ENCODE measurements at regions not wholly inside any gene's neighbourhood (a gene's known extent, or its start where the extent isn't known, plus 50 kb on each side); places are given as distances from the start of the nearest gene placed in this dataset.

- 94 to 97% methylated on average over 5 to 7 of the region's 8 CpGs for WGBS, 2 experiments (ENCODE audit: insufficient coverage in 2 of 2)
- no peak overlapping the region for H3K27ac ChIP-seq (ENCODE audit: low read depth, low read length, severe bottlenecking)
- H3K4me1 ChIP-seq (ENCODE audit: control insufficient read depth, insufficient read depth, low read length, poor library complexity, severe bottlenecking) = no peaks in the 10 kb centered on the region
- no peaks in the 10 kb centered on the region for H3K36me3 ChIP-seq (ENCODE audit: control insufficient read depth, insufficient read depth, low read length)
- H3K4me3 ChIP-seq (ENCODE audit: extremely low read depth, insufficient read depth, low read length, poor library complexity, severe bottlenecking) = no peak overlapping the region
- no peaks in the 10 kb centered on the region for H3K9me3 ChIP-seq (ENCODE audit: control insufficient read depth, low read length)
Observed at GRCh38 chr6:165090242-165090641, 219.2 kb downstream of the C6orf118 start.

GRCh38 chr6:165086814-165087213, 222.6 kb downstream of the C6orf118 start:
- H3K4me3 ChIP-seq (ENCODE audit: extremely low read depth, insufficient read depth, low read length, poor library complexity, severe bottlenecking) = no peak overlapping the region
- no peaks in the 10 kb centered on the region for H3K9me3 ChIP-seq (ENCODE audit: control insufficient read depth, low read length)
- H3K4me1 ChIP-seq (ENCODE audit: control insufficient read depth, insufficient read depth, low read length, poor library complexity, severe bottlenecking) = no peaks in the 10 kb centered on the region
- no peak overlapping the region for H3K27ac ChIP-seq (ENCODE audit: low read depth, low read length, severe bottlenecking)
- WGBS, 2 experiments (ENCODE audit: insufficient coverage in 2 of 2) = 88 to 100% methylated on average over 1 of the region's 3 CpGs
- no peaks in the 10 kb centered on the region for H3K36me3 ChIP-seq (ENCODE audit: control insufficient read depth, insufficient read depth, low read length)

GRCh38 chr6:165082636-165083035, 226.8 kb downstream of the C6orf118 start:
- no peaks in the 10 kb centered on the region for H3K9me3 ChIP-seq (ENCODE audit: control insufficient read depth, low read length)
- no peaks in the 10 kb centered on the region for H3K4me1 ChIP-seq (ENCODE audit: control insufficient read depth, insufficient read depth, low read length, poor library complexity, severe bottlenecking)
- no peak overlapping the region for H3K27ac ChIP-seq (ENCODE audit: low read depth, low read length, severe bottlenecking)
- H3K4me3 ChIP-seq (ENCODE audit: extremely low read depth, insufficient read depth, low read length, poor library complexity, severe bottlenecking) = no peak overlapping the region
- WGBS, 2 experiments (ENCODE audit: insufficient coverage in 2 of 2) = 89 to 100% methylated on average over 2 of the region's 2 CpGs
- no peaks in the 10 kb centered on the region for H3K36me3 ChIP-seq (ENCODE audit: control insufficient read depth, insufficient read depth, low read length)

GRCh38 chr6:165081944-165082532, 227.4 kb downstream of the C6orf118 start:
- no peak overlapping the region for H3K27ac ChIP-seq (ENCODE audit: low read depth, low read length, severe bottlenecking)

GRCh38 chr6:165077876-165078275, 231.5 kb downstream of the C6orf118 start:
- no peaks in the 10 kb centered on the region for H3K36me3 ChIP-seq (ENCODE audit: control insufficient read depth, insufficient read depth, low read length)
- no peak overlapping the region for H3K27ac ChIP-seq (ENCODE audit: low read depth, low read length, severe bottlenecking)
- WGBS, 2 experiments (ENCODE audit: insufficient coverage in 2 of 2) = 83% methylated on average over 1 of the region's 2 CpGs; no CpG with 5 or more reads in 1 of the 2 experiments
- no peak overlapping the region for H3K4me3 ChIP-seq (ENCODE audit: extremely low read depth, insufficient read depth, low read length, poor library complexity, severe bottlenecking)
- H3K9me3 ChIP-seq (ENCODE audit: control insufficient read depth, low read length) = no peaks in the 10 kb centered on the region
- H3K4me1 ChIP-seq (ENCODE audit: control insufficient read depth, insufficient read depth, low read length, poor library complexity, severe bottlenecking) = no peaks in the 10 kb centered on the region

More at GRCh38 chr6:165081944-165082532, 227.4 kb downstream of the C6orf118 start:
- H3K36me3 ChIP-seq (ENCODE audit: control insufficient read depth, insufficient read depth, low read length) = no peaks in the 10 kb centered on the region
- H3K4me1 ChIP-seq (ENCODE audit: control insufficient read depth, insufficient read depth, low read length, poor library complexity, severe bottlenecking) = no peaks in the 10 kb centered on the region
- 86 to 88% methylated on average over 6 to 9 of the region's 9 CpGs for WGBS, 2 experiments (ENCODE audit: insufficient coverage in 2 of 2)
- H3K4me3 ChIP-seq (ENCODE audit: extremely low read depth, insufficient read depth, low read length, poor library complexity, severe bottlenecking) = no peak overlapping the region
- H3K9me3 ChIP-seq (ENCODE audit: control insufficient read depth, low read length) = no peaks in the 10 kb centered on the region

- Histone ChIP-seq H3K36me3 (ENCODE audit: control insufficient read depth, insufficient read depth, low read length) (no peaks in the 10 kb centered on the region), H3K4me3 (ENCODE audit: extremely low read depth, insufficient read depth, low read length, poor library complexity, severe bottlenecking) (no peak overlapping the region), H3K4me1 (ENCODE audit: control insufficient read depth, insufficient read depth, low read length, poor library complexity, severe bottlenecking) (no peaks in the 10 kb centered on the region), H3K27ac (ENCODE audit: low read depth, low read length, severe bottlenecking) (no peak overlapping the region), H3K9me3 (ENCODE audit: control insufficient read depth, low read length) (no peaks in the 10 kb centered on the region)
- 85 to 89% methylated on average over 3 to 4 of the region's 4 CpGs for WGBS, 2 experiments (ENCODE audit: insufficient coverage in 2 of 2)
Observed at GRCh38 chr6:165071906-165072305, 237.5 kb downstream of the C6orf118 start.

- WGBS, 2 experiments (ENCODE audit: insufficient coverage in 2 of 2) = 100% methylated on average over 3 of the region's 3 CpGs; no CpG with 5 or more reads in 1 of the 2 experiments
- no peak overlapping the region for H3K4me3 ChIP-seq (ENCODE audit: extremely low read depth, insufficient read depth, low read length, poor library complexity, severe bottlenecking)
Observed at GRCh38 chr6:165060720-165061119, 248.7 kb downstream of the C6orf118 start.

GRCh38 chr6:165059032-165059431, 250.4 kb downstream of the C6orf118 start:
- H3K36me3 ChIP-seq (ENCODE audit: control insufficient read depth, insufficient read depth, low read length) = no peaks in the 10 kb centered on the region
- no peak overlapping the region for H3K4me3 ChIP-seq (ENCODE audit: extremely low read depth, insufficient read depth, low read length, poor library complexity, severe bottlenecking)
- no peak overlapping the region for H3K27ac ChIP-seq (ENCODE audit: low read depth, low read length, severe bottlenecking)
- H3K4me1 ChIP-seq (ENCODE audit: control insufficient read depth, insufficient read depth, low read length, poor library complexity, severe bottlenecking) = no peaks in the 10 kb centered on the region
- no peaks in the 10 kb centered on the region for H3K9me3 ChIP-seq (ENCODE audit: control insufficient read depth, low read length)
- WGBS, 2 experiments (ENCODE audit: insufficient coverage in 2 of 2) = 100% methylated on average over 2 of the region's 3 CpGs; no CpG with 5 or more reads in 1 of the 2 experiments

More at GRCh38 chr6:165060720-165061119, 248.7 kb downstream of the C6orf118 start:
- no peaks in the 10 kb centered on the region for H3K9me3 ChIP-seq (ENCODE audit: control insufficient read depth, low read length)
- no peaks in the 10 kb centered on the region for H3K4me1 ChIP-seq (ENCODE audit: control insufficient read depth, insufficient read depth, low read length, poor library complexity, severe bottlenecking)
- no peaks in the 10 kb centered on the region for H3K36me3 ChIP-seq (ENCODE audit: control insufficient read depth, insufficient read depth, low read length)
- no peak overlapping the region for H3K27ac ChIP-seq (ENCODE audit: low read depth, low read length, severe bottlenecking)

- Histone ChIP-seq H3K9me3 (ENCODE audit: control insufficient read depth, low read length) (no peaks in the 10 kb centered on the region), H3K27ac (ENCODE audit: low read depth, low read length, severe bottlenecking) (no peak overlapping the region), H3K36me3 (ENCODE audit: control insufficient read depth, insufficient read depth, low read length) (no peaks in the 10 kb centered on the region), H3K4me3 (ENCODE audit: extremely low read depth, insufficient read depth, low read length, poor library complexity, severe bottlenecking) (no peak overlapping the region), H3K4me1 (ENCODE audit: control insufficient read depth, insufficient read depth, low read length, poor library complexity, severe bottlenecking) (no peaks in the 10 kb centered on the region)
- 93 to 94% methylated on average over 9 to 10 of the region's 11 CpGs for WGBS, 2 experiments (ENCODE audit: insufficient coverage in 2 of 2)
Observed at GRCh38 chr6:165056292-165056691, 253.1 kb downstream of the C6orf118 start.

- Histone ChIP-seq H3K4me1 (ENCODE audit: control insufficient read depth, insufficient read depth, low read length, poor library complexity, severe bottlenecking) (no peaks in the 10 kb centered on the region), H3K9me3 (ENCODE audit: control insufficient read depth, low read length) (no peaks in the 10 kb centered on the region), H3K4me3 (ENCODE audit: extremely low read depth, insufficient read depth, low read length, poor library complexity, severe bottlenecking) (no peak overlapping the region), H3K27ac (ENCODE audit: low read depth, low read length, severe bottlenecking) (no peak overlapping the region), H3K36me3 (ENCODE audit: control insufficient read depth, insufficient read depth, low read length) (no peaks in the 10 kb centered on the region)
- WGBS, 2 experiments (ENCODE audit: insufficient coverage in 2 of 2) = 77 to 92% methylated on average over 3 to 5 of the region's 5 CpGs
Observed at GRCh38 chr6:165055231-165055630, 254.2 kb downstream of the C6orf118 start.

All from mesodermal cell (in vitro differentiated cells).